Activated T-cell treated with anti-CD3 and anti-CD28 coated beads, Interleukin-2, amount 50 U/mL, for 48 hours (primary cell): ENCODE measurements at regions not wholly inside any gene's neighbourhood (a gene's known extent, or its start where the extent isn't known, plus 50 kb on each side); places are given as distances from the start of the nearest gene placed in this dataset.

ENCODE experiments used
- DNase-seq, 2 experiments: peaks; one replicate each; pipeline ENCODE4 v3.0.0-alpha.2; 2020

DNA sequence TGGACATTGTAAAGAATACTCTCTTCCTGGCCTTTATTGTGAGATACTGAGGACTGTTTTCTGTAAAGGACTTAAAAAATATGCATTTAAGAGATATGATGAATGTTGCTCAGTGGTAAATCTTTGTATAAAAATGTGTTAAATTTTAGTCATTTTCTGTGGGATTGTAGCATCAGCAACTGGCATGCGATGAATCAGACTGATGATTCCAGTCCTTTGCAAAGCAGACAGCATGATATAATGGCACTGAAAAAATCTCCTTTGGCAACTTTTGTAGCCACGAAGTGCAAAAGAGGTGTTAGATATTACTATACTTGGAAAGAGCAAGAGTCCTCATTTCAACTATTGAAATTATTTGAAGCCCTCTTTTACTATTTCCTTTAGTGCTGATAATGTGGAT lies 678.7 kb downstream of the PLCL1 start:
- no peak for DNase-seq

DNA sequence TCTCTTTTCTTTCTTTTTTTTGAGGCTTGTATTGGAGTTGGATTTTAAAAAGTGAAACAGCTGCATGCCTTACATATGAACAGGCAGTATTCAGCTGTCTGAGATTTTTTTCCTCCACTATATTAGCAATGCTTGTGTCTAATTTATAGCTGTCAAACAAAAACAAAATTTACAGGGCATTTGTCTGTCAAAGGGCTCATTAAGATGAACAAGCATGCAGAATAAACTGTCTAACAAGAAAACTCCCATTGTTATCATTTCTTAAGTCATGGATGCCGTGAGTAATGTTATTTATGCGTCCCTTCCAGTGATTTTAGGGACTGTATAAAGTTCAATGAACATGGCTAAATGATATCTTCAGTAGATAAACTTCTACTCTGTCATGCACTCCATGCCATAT lies 674.7 kb downstream of the PLCL1 start:
- no peak for DNase-seq

DNA sequence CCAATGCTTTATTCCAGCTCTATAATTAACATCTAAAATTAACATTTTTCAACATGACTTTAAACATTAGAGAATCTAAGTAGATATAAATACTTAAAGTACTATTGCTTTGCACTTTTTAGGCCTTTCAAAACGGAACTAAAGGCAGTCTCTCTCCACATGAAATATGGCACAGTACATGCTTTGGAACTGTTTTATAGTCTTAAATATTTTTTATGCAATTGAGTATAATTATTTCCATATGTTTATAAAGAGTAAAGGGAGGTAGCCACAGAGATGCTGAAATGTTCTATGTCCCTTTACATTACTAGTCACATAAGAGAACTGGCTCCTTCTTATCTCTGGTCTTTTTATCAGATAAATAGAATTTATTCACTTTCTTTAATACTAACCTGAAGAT lies 674.0 kb downstream of the PLCL1 start:
- no peak for DNase-seq

DNA sequence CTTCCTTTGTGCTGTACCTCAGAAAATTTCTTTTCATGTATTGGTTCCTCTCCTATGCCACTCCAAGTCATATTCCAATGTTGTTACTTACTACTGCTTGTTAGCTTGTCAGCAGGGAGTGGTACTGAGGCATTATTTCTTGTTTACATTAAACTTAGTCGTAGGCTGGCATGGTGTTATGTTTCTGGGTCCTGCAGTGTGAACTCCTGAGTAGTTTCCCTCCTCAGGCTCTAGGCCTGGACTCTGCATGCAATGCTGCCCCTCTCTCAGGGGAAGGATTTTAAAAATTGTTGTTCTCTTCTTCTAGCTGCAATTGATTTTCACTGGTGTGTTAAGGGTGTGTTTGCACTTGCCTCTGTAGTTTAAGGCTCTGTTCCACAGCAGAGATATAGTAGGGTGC lies 671.6 kb downstream of the PLCL1 start:
- DNase-seq = no peak

DNA sequence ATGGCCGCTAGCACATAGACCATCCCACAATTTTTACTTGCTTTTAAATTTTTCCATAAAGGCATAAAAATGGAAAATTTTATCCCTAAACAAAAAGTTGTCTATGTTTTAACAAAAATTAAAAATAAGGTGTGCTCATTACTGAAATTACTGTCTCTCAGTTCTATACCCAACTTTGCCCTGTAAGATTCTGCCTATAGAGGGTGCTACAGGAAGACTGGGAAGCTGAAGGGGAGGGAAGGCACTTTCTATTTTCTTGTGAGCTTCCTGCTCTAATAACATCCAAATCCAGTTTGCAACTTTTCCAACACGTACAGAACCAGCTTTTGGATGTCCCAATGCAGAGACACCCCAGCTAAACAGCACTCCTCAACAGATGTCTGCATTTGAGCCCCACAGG lies 666.9 kb downstream of the PLCL1 start:
- no peak for DNase-seq

DNA sequence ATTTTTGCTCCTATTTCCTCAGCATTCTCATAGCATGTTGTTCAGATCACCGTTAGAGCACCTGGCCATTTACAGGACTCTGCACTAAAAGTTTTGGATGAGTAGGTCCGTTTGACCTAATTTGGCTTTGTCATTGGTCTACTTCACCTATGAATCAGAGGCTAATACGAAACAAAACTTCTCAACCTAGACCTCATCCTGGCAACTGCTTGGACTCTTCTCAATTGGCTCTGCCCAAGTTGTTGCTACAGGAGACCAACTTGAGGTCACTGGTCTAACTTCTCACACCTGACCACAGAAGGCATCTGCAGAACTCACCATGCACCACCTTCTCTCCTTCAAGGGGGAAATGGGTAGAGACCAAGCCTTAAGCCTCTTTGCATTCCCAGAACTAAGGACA lies 663.7 kb downstream of the PLCL1 start:
- no peak for DNase-seq

DNA sequence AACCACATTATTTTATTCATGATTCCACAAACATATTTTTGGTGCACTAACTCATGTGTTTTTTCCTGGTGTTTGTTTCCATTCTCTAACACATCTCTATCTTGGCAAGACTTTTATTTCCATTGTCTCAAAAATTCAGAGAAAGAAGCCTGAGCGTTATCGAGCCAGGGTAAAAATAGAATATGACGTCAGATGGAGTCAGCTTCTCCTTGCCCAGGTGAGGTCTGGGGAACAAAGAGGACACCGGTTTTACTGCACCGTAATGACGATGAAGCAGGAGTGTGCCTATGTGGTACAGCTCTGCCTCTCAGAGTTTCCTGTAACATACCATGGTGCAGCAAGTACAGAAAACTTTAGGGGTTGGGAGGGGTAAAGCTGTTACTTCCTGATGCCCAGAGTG lies 661.6 kb downstream of the PLCL1 start:
- no peak for DNase-seq

DNA sequence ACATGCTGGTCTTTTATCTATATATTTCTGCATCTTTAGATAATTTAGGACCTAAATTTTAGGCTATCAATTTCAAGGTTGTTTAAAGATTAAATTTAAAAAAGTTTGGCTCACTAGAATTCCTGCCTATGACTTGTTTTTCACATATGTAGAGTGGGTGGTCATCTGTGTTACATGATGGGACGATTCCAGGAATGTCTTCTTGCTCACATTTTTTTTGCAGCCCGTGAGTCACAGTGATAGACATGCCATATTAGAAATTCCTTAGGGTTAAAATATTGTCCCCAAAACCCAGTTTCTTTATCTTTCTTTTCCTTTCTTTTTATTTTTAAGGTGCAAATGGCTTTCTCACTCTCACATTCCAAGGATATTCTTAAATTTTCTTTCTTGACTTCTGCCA lies 652.0 kb downstream of the PLCL1 start:
- DNase-seq = no peak

DNA sequence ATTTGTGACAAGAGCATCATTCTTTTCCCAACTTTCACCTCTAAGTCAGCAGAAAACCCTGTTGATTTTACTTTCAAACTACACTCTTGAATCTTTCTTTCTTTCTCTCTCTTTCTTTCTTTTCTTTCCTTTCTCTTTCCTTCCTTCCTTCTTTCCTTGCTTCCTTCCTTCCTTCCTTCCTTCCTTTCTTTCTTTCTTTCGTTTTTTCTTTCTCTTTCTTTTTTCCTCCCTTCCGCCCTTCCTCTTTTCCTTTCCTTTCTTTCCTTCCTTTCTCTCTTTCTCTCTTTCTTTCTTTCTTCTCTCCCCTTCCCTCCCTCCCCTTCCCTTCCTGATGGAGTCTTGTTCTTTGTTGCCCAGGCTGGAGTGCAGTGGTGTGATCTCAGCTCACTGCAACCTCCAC lies 649.5 kb downstream of the PLCL1 start:
- DNase-seq = no peak

DNA sequence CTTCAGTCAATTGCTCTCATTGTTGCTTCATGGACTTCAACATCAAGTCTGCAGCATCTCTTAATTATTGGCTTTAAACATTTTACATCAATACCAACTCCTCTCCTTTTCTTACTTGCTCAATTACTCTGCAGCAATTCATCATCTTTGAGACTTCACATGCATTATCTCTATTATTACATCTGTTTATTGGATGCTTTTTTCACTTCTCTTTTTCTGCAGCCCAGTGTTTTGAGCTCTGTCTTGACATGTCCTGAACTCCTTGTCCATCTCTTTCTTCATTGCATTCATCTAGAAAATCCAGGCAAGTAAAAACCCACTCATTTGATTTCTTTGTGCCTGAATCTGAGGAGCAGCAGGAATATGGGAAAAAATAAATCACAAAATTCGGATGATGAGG lies 647.9 kb downstream of the PLCL1 start:
- no peak for DNase-seq

DNA sequence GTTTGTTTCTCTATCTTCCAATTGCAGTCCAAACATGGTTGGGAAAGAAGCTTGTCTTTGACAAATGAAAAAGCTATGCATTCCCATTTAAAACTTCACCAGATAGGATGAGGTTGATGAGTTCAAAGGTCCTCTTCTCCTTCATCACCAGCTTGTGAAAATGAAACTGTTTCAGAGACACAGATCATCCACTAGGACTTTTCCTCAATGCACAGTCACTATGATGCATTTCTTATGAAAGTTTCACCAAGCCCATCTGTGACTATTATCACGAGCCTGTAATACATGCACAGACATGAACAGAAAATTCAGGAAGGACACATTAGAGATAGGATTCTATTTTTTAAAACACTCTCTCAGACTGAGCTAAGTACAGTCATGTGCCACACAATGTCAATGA lies 644.4 kb downstream of the PLCL1 start:
- DNase-seq = no peak

DNA sequence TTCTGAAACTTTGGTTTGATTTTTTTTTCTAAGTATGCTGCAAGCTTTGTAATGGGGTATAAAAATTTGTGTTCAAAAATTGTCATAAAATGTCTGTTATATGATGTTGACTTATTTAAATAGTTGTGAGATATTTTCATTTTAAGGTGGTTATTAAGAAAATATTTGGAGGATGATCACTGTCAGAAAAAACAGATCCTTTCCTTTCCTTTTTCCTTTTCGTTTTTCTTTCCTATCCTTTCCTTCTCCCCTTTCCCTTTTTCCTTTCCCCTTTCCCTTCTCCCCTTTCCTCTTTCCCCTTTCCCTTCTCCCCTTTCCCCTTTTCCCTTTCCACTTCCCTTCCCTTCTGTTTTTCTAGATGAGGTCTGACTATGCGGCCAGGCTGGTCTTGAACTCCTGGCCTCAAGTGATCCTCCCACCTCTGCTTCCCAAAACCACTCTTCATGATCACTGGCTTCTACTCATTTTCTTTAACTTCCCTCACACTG lies 640.5 kb downstream of the PLCL1 start:
- DNase-seq = no peak

DNA sequence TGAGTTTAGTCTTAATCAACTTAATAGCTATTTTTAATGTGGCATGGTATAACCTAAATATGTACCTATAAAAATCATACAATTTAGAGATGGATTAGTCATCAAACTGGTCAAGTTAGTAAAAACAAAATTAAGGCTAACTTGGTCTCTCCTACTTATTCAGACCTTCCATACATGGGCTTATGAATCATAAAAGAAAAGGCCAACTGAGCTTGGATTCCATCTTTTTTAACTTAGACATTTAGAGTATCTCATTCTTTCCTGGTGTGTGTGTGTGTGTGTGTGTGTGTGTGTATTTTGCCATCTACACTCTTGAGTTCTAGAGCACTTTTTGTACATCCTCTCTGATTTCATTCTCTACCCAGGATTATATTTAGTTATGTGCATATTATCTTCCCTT lies 637.5 kb downstream of the PLCL1 start:
- DNase-seq = no peak

DNA sequence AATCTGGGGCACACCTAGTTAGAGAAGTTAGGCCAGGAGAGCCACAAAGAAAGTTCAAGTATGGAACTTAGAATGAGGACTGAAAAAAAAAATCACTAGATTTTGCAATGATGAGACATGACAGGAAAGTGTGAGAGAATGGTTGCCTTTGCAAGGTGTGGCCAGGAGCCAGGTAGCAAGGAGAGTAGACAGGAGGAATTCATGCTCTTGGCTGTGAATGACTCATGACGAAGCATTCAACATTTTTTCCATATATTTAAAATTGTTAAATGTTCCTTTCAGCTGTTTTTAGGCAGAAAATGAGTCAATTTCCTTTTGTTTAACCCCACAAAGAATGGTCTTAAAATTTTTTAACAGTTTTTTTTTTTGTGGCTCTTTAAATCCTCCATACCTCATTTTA lies 636.9 kb downstream of the PLCL1 start:
- DNase-seq = no peak

DNA sequence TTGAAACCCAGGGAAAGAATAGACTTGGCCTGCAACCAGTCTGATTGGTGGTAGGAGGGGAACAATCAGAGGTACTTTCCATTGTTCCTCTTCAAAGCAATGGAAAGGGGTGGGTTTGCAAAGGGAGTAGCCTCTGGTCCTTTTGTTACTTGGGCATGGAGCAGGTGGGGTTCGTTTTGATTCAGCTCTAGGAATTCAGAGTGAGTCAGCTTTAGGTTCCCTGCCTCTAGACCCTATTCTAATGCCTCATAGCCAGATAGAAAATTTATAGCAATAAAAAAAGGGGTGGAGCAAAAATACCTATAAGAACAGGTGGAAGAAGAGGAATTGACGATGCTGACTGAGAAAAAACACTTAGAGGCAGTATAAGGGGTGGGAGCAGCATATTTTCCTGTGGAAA lies 636.4 kb downstream of the PLCL1 start:
- DNase-seq = no peak

DNA sequence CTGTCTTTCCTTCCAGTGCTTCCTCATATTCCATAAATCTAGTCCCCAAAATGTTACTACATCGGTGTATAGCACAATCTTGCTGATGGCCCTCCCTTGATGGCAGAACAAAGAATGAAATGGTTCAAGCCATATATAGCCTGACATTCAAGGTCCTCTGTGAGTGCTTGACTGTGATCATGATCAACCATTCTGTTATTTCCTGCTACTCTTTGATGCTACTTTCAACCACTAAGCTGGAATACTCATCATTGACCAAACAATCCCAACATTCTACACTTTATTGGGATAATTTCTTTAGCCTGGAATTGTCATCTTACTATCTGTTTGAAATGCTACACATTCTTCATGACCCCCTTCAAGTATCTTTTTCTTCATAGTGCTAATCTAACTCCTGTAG lies 633.9 kb downstream of the PLCL1 start:
- DNase-seq = no peak

DNA sequence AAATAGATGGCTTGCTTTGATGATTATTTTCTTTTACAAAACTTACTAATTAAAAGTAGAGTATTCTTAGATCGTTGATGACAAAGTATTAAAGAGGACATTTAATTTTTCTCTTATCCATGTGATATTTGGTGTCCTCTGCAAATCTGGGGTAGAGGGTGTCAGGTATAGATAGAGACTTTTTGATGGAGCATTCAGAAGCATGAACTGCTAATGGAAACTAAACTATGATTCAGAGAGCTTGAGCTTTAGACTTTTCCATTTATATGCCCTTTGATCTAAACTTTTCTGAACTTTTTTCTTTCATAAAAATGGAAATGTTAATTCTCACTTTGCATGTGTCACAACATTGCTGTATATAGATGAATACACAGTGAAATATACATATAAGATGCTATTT lies 619.7 kb downstream of the PLCL1 start:
- DNase-seq = no peak

DNA sequence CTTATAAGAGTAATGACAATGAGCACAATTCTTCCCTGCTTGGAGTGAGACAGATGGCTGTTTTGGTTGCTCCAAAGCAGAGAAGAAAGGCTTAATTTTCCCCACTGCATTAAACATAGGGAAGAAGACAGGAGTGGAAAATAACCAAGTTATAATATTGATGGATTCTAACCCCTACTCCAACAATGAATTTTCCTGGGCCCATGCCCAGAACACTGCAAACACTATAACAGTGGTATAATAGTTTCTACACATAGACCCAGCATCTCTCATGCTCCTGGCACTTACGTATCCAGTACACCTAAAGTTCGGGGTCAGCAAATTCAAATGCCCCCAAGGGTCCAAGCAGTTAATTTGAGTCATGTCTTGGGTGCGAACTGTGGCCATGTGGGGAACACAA lies 613.4 kb downstream of the PLCL1 start:
- no peak for DNase-seq

DNA sequence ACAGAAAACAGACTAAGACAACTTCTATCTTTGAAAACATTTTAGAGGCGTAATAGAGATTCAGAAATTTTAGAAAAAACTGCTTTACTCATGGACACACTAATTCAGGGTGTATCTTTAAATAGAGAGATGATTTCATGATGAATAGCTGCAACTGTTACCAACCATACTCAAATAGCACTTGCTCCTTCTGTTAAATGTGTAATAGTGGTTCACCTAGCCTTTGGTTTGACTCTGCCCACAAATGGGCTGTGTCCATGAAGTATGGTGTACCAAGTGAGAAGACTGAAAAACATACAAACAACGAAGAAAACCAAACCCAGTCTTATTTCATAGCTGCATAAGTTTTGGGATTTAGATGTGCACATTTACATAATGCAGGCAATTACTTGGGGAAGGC lies 610.6 kb downstream of the PLCL1 start:
- no peak for DNase-seq

DNA sequence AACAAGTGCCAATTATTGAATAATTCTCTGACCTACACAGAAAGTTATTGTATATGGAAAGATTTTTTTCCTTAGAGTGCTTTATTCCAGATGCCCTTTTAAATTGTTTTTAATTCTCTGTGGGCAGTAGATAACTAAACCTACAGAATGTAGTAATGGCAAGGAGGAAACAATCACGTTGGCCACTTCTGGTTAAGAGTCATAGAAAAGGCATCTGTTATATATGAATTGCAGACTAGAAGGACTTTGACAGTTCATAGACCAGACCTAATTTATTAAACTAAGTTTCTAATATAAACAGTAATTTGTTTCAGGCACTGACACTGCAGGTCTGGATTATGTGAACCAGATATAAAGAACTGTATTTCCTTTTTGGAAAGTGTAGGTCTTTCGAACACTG lies 607.5 kb downstream of the PLCL1 start:
- DNase-seq = no peak

DNA sequence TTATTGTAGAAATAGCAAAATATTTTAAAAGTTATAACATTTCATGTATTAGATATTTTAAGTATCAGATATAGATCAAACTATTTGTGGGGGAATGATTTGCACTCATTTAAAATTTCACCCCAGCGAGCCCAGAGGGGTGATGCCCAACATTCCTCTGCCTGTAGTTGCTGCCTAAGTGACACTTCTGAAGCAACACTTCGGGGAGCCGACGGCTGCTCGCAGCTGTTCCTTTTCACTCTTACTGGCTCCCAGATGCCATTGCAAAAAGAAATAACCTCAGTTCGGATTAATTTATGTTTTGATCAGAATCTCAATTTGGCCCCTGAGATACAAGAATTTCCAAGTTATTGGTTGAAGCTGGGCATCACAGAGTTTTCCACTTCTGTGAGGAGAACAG lies 603.8 kb downstream of the PLCL1 start:
- no peak for DNase-seq

DNA sequence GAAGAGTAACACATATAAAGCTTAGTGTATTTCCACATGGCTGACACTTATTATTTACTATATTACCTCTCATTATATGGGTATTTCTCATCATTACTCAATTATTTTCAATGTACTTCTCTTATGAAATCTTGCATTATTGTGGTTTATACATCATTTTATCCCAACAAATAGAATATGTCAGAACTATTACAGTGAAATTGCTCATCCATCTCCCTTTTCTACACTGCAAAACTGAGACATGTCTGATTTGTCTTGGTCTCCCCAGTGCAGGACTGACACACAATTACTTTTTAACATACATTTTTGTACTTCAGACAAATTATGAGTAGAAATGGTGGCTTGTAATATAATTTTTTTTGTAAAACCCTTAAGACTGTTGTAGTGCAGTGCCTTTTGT lies 600.9 kb downstream of the PLCL1 start:
- no peak for DNase-seq

DNA sequence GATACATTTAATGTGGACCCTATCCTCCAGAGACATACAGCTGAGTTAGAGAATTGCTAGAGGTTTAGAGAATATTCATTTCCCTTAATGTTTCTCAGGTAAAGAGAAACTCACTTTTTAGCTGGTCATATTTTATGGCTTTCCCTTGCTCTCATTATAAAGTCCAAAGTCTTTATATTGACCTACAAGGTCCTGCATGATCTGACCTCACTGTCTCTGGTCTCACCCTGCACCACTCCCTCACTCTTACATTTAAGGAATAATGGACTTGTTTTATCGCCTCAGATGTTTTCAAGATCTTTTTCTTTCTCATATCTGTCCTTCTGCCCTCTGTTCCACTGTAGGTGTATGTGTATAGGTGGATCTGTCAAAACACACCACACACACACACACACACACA lies 597.3 kb downstream of the PLCL1 start:
- no peak for DNase-seq

DNA sequence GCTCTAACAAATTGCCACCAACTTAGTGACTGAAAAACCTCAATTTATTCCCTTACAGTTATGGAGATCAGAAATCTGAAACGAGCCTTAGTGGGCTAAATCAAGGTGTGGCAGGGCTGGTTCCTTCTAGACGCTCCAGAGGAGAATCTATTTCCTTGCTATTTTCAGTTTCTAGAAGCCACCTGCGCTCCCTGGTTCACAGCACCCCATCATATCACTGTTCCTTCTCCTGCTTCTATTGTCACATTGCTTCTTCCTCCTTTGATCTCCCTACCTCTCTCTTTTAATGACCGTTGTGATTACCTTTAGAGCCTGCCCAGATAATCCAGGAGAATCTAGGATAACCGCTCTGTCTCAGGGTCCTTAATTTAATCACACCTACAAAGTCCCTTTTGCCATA lies 596.6 kb downstream of the PLCL1 start:
- DNase-seq = no peak

DNA sequence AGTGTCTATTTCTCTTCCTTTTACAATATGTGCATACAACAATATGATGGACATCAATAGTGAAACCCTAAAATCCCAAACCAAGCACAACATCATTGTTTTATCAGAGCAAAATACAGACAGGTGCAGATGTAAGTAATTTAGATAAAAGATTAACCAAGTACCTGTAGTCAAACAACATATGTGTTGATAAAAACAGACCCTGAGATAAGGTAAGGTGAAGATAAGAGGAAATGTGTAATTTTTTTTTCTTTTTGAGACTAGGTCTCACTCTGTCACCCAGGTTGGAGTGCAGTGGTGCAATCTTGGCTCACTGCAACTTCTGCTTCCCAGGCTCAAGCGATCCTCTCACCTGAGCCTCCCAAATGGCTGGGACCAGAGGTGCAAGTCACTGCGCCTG lies 589.8 kb downstream of the PLCL1 start:
- DNase-seq = no peak

DNA sequence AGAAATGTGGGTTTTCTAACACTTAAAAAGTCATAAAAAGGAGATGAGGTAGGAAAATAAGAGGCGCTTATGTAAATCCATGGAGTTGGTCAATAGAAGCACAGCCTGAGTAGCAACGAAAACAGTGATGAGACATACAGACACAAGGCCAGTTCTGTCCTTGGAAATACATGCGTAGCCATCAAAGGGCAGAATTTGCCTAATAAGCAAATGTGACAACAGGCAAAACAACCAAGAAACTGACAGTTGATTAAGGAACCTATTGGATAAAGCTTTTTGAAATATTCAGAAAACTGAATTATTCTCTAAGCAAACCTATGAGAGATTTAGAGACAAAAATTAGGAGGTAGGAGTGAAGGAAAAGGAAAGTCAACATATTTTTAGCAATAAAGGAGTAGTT lies 586.3 kb downstream of the PLCL1 start:
- no peak for DNase-seq
